Neuronal stem cell (in vitro differentiated cells): ENCODE measurements at regions not wholly inside any gene's neighbourhood (a gene's known extent, or its start where the extent isn't known, plus 50 kb on each side); places are given as distances from the start of the nearest gene placed in this dataset.
"Not testable (repeated sequence)": the region's sequence is repeated elsewhere in the genome, so short reads cannot be mapped to it uniquely, and the experiment has no call there.

Experiments used
- DNase-seq: peaks from one replicate; pipeline ENCODE4 v3.0.0-alpha.2; 2013; ENCODE audit warnings: low spot score
- H2AFZ ChIP-seq: one replicate; pipeline ENCODE4 v1.6.1; 2013; ENCODE audit warnings: mild to moderate bottlenecking, low read length, inconsistent platforms
- H2AK5ac ChIP-seq: 2 replicates; pipeline ENCODE4 v1.6.1; 2013; ENCODE audit warnings: low read depth, mild to moderate bottlenecking, inconsistent platforms, low read length, moderate library complexity, mixed read lengths
- H2BK120ac ChIP-seq: 2 replicates; pipeline ENCODE4 v1.6.1; 2013; ENCODE audit warnings: low read depth, mild to moderate bottlenecking, inconsistent platforms, low read length, moderate library complexity, mixed read lengths
- H2BK12ac ChIP-seq: one replicate; pipeline ENCODE4 v1.6.1; 2013; ENCODE audit warnings: low read length, inconsistent platforms
- H2BK15ac ChIP-seq: 2 replicates; pipeline ENCODE4 v1.6.1; 2013; ENCODE audit warnings: mild to moderate bottlenecking, low read length, inconsistent platforms, mixed read lengths
- H2BK5ac ChIP-seq: one replicate; pipeline ENCODE4 v1.6.1; 2013; ENCODE audit warnings: inconsistent platforms, mild to moderate bottlenecking, low read length, moderate library complexity
- H3K14ac ChIP-seq: one replicate; pipeline ENCODE4 v1.6.1; 2013; ENCODE audit warnings: low read length, inconsistent platforms
- H3K18ac ChIP-seq: 2 replicates; pipeline ENCODE4 v1.6.1; 2013; ENCODE audit warnings: low read length, inconsistent platforms
- H3K23ac ChIP-seq: 2 replicates; pipeline ENCODE4 v1.6.1; 2013; ENCODE audit warnings: low read depth, mild to moderate bottlenecking, mixed read lengths, low read length, inconsistent platforms; ENCODE audit not compliant: poor library complexity
- H3K27ac ChIP-seq: replicated peaks from 3 replicates; pipeline ENCODE4 v1.5.1; 2013; ENCODE audit warnings: low read length, inconsistent platforms
- H3K27me3 ChIP-seq, 3 experiments: 2 replicates each; pipeline ENCODE4 v1.6.1; 2013; ENCODE audit warnings: low read length in 3 of 3, mild to moderate bottlenecking in 2 of 3, inconsistent platforms in 1 of 3, low read depth in 1 of 3, mixed read lengths in 1 of 3, moderate library complexity in 1 of 3; ENCODE audit not compliant: control insufficient read depth in 3 of 3, insufficient read depth in 3 of 3
- H3K36me3 ChIP-seq, 2 donors: replicated peaks in 1 of 2; 2 replicates each; pipeline ENCODE4 v1.6.1; 2013; ENCODE audit warnings: low read length in 2 of 2; ENCODE audit not compliant: control insufficient read depth in 2 of 2, insufficient read depth in 2 of 2
- H3K4ac ChIP-seq: 2 replicates; pipeline ENCODE4 v1.6.1; 2013; ENCODE audit warnings: inconsistent platforms, mild to moderate bottlenecking, low read length, moderate library complexity
- H3K4me1 ChIP-seq, 2 donors: 1 replicate in 1 of 2; 2 replicates in 1 of 2; pipeline ENCODE4 v1.6.1; 2013; ENCODE audit warnings: low read length in 2 of 2, low read depth in 1 of 2; ENCODE audit not compliant: control insufficient read depth in 2 of 2, insufficient read depth in 1 of 2
- H3K4me2 ChIP-seq: one replicate; pipeline ENCODE4 v1.6.1; 2013; ENCODE audit warnings: mild to moderate bottlenecking, low read length, inconsistent platforms; ENCODE audit not compliant: insufficient read depth, poor library complexity, severe bottlenecking
- H3K4me3 ChIP-seq, 2 donors: 2 replicates each; pipeline ENCODE4 v1.5.1; 2013; ENCODE audit warnings: low read length in 2 of 2, mild to moderate bottlenecking in 2 of 2, inconsistent platforms in 1 of 2, moderate library complexity in 1 of 2
- H3K79me1 ChIP-seq: one replicate; pipeline ENCODE4 v1.6.1; 2013; ENCODE audit warnings: low read depth, mild to moderate bottlenecking, inconsistent platforms, low read length, moderate library complexity
- H3K9ac ChIP-seq: one replicate; pipeline ENCODE4 v1.6.1; 2013; ENCODE audit warnings: mild to moderate bottlenecking, low read depth, low read length, inconsistent platforms; ENCODE audit not compliant: poor library complexity
- H3K9me3 ChIP-seq, 2 donors: replicated peaks in 1 of 2; 2 replicates each; pipeline versions ENCODE3 to v1.6.1; 2013; ENCODE audit warnings: low read length in 2 of 2, mild to moderate bottlenecking in 2 of 2, inconsistent platforms in 1 of 2, low read depth in 1 of 2, mixed read lengths in 1 of 2, moderate library complexity in 1 of 2; ENCODE audit not compliant: control insufficient read depth in 2 of 2, insufficient read depth in 1 of 2
- H4K8ac ChIP-seq: one replicate; pipeline ENCODE4 v1.6.1; 2013; ENCODE audit warnings: low read depth, mild to moderate bottlenecking, inconsistent platforms, low read length, moderate library complexity
- H4K91ac ChIP-seq: one replicate; pipeline ENCODE4 v1.6.1; 2013; ENCODE audit warnings: low read length, low read depth, mild to moderate bottlenecking, inconsistent platforms; ENCODE audit not compliant: poor library complexity
- WGBS, 2 donors: extraction: QIAGEN DNeasy Blood & Tissue Kit; methylation state at CpG; one replicate each; pipeline ENCODE4 v1.1.7; 2013; ENCODE audit warnings: missing lambda C conversion rate in 2 of 2, mixed read lengths in 1 of 2; ENCODE audit not compliant: insufficient read length in 2 of 2, insufficient replicate concordance in 1 of 2; ENCODE audit errors: extremely low coverage in 2 of 2; 5-methylcytosine and 5-hydroxymethylcytosine counted together

GRCh38 chr2:66153941-66154340 lies 281.0 kb upstream of the MEIS1 start:
- H2AFZ ChIP-seq = no peak overlapping the region
- H3K9me3 ChIP-seq = peaks cover 0 to 5% of the 10 kb centered on the region in 2 donors
- no peaks in the 10 kb centered on the region for H3K4me1 ChIP-seq
- H3K4me3 ChIP-seq = no peak overlapping the region
- no CpG with 5 or more reads among the region's 1 CpG for WGBS, 2 donors
- H3K4ac ChIP-seq = no peak overlapping the region
- no peaks in the 10 kb centered on the region for H3K27me3 ChIP-seq
- no peaks in the 10 kb centered on the region for H3K36me3 ChIP-seq
- no peak overlapping the region for H2BK5ac ChIP-seq
- H3K23ac ChIP-seq = no peak overlapping the region
- no peak overlapping the region for H3K27ac ChIP-seq
- no peak overlapping the region for H2AK5ac ChIP-seq
- H3K9ac ChIP-seq = no peak overlapping the region
- DNase-seq = no peak
- H3K4me2 ChIP-seq = no peak overlapping the region
- no peak overlapping the region for H2BK120ac ChIP-seq
- H2BK15ac ChIP-seq = no peak overlapping the region
- no peak overlapping the region for H3K14ac ChIP-seq
- H4K91ac ChIP-seq = no peak overlapping the region
- H3K18ac ChIP-seq = no peak overlapping the region
- no peak overlapping the region for H4K8ac ChIP-seq
- H2BK12ac ChIP-seq = no peak overlapping the region
- no peaks in the 10 kb centered on the region for H3K79me1 ChIP-seq

DNA sequence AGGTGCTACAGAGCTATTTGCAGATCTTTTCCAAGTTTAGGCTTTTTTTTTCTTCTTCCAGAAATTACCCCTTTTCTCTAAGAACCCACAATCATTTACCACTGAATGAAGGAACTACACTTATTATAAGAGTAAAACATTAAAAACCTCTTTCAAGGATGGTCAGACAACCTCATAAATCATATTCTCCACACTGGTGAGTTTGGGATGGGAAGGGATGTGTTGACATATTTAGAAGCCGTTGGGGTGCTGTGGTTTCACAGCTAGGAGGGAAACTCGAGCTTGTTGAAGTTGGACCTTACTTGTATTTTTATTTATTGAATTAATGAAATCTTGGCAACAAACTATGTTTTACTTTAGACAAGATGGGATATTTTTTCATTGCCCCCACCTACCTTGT lies 289.4 kb upstream of the MEIS1 start:
- Histone ChIP-seq H3K23ac (no peak overlapping the region), H3K36me3 (no peaks in the 10 kb centered on the region), H4K8ac (no peak overlapping the region), H2BK120ac (no peak overlapping the region), H3K27me3 (no peaks in the 10 kb centered on the region), H3K4me2 (no peak overlapping the region), H2AK5ac (no peak overlapping the region), H3K79me1 (no peaks in the 10 kb centered on the region), H3K4ac (no peak overlapping the region), H2AFZ (no peak overlapping the region), H2BK5ac (no peak overlapping the region), H3K9me3 (no peaks in the 10 kb centered on the region), H3K4me3 (no peak overlapping the region), H3K18ac (no peak overlapping the region), H3K27ac (no peak overlapping the region), H3K9ac (no peak overlapping the region), H4K91ac (no peak overlapping the region), H3K4me1 (no peaks in the 10 kb centered on the region), H2BK15ac (no peak overlapping the region), H2BK12ac (no peak overlapping the region), H3K14ac (no peak overlapping the region)
- no peak for DNase-seq
- WGBS, 2 donors = no CpG with 5 or more reads among the region's 2 CpGs

DNA sequence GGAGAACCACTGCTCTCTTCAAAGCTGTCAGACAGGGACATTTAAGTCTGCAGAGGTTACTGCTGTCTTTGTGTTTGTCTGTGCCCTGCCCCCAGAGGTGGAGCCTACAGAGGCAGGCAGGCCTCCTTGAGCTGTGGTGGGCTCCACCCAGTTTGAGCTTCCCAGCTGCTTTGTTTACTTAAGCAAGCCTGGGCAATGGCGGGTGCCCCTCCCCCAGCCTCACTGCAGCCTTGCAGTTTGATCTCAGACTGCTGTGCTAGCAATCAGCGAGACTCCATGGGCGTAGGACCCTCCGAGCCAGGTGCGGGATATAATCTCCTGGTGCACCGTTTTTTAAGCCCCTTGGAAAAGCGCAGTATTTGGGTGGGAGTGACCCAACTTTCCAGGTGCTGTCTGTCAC lies 290.6 kb upstream of the MEIS1 start:
- DNase-seq, H3K4me2 ChIP-seq: not testable (repeated sequence)
- no CpG with 5 or more reads among the region's 7 CpGs for WGBS, 2 donors

DNA sequence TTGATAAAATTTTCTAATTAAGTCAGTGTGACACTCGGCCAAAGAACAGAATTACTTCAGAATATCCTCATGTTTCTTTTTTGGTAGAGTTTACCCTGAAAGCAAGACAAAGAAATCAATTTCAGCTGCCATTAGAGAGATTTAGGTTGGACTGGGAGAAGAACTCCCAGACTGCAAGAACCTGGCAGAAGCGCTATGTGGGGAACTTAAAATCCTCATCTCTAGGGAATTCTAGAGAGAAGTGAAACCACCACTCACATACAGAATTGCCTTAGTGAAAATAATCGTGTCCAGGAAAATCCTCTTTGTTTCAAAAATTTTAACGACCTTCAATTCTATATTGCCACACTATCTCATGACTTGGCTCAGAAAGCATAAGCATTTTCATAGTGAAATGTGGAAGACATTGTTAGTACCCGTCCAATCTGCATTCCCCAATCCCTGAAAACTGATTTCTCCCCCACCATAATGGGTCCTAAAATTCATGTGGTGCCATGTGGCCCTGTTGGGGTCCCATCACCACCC lies 297.3 kb upstream of the MEIS1 start:
- Histone ChIP-seq H2BK12ac (no peak overlapping the region), H3K79me1 (no peaks in the 10 kb centered on the region), H2BK120ac (no peak overlapping the region), H3K4ac (no peak overlapping the region), H3K4me3 (no peak overlapping the region), H3K36me3 (no peaks in the 10 kb centered on the region), H3K18ac (no peak overlapping the region), H3K4me2 (no peak overlapping the region), H2BK5ac (no peak overlapping the region), H3K14ac (no peak overlapping the region), H3K4me1 (peaks cover 0 to 8% of the 10 kb centered on the region in 2 donors), H2BK15ac (no peak overlapping the region), H3K9ac (no peak overlapping the region), H4K91ac (no peak overlapping the region), H3K27ac (no peak overlapping the region), H2AFZ (no peak overlapping the region), H4K8ac (no peak overlapping the region), H3K9me3 (no peaks in the 10 kb centered on the region), H2AK5ac (no peak overlapping the region), H3K23ac (no peak overlapping the region), H3K27me3 (no peaks in the 10 kb centered on the region)
- no peak for DNase-seq
- WGBS, 2 donors = no CpG with 5 or more reads among the region's 5 CpGs

More for the DNA sequence above, 290.6 kb upstream of the MEIS1 start:
- not testable (repeated sequence) for H2AK5ac ChIP-seq, H3K27me3 ChIP-seq, H4K8ac ChIP-seq, H2AFZ ChIP-seq, H3K14ac ChIP-seq, H2BK120ac ChIP-seq, H2BK5ac ChIP-seq, H3K4me3 ChIP-seq, H3K23ac ChIP-seq, H3K18ac ChIP-seq, H3K79me1 ChIP-seq, H3K36me3 ChIP-seq, H3K27ac ChIP-seq, H2BK15ac ChIP-seq, H2BK12ac ChIP-seq, H3K9ac ChIP-seq, H3K4me1 ChIP-seq, H3K4ac ChIP-seq, H3K9me3 ChIP-seq
- H4K91ac ChIP-seq = peak overlapping the region; percentile 85
